ENCODE measurements at regions not wholly inside any gene's neighbourhood (a gene's known extent, or its start where the extent isn't known, plus 50 kb on each side); places are given as distances from the start of the nearest gene placed in this dataset.

DNA sequence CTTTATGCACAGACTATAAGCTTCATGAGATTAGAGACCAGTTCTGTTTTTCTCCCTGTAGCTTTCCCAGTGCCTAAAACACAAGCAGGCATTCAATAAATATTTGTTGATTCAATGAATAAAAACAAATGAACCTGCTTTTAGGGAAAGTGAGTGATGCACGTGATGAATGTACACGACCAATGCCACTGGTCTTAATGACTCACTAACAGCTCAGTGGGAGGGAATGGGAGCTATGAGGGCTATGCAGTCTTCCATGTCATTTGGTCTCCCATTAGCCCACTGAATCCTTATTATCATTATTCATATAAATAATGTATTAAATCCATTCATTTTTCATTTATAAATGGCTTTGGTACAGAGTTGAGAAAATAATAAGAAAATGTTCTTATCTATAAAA lies 247.4 kb downstream of the FBXO8 start:
- H3K4me3 ChIP-seq (ENCODE audit: extremely low read depth in 1 of 4, insufficient read depth in 2 of 4, low read depth in 3 of 4, low read length in 4 of 4): no peak overlapping the region
- H2BK5ac ChIP-seq (ENCODE audit: low read depth, low read length): no peak overlapping the region
- no peak overlapping the region for H2BK20ac ChIP-seq (ENCODE audit: low read length)
- TF ChIP-seq YY1 (IDR thresholded peaks at IDR 0.05; ENCODE audit: low read depth, low read length): no peak
- TF ChIP-seq HDAC6 (IDR thresholded peaks at IDR 0.05; ENCODE audit: low read depth, low read length): no peak
- no peak for TF ChIP-seq ASH2L (IDR thresholded peaks at IDR 0.05; ENCODE audit: low read length)
- TF ChIP-seq NRF1 (IDR thresholded peaks at IDR 0.05; ENCODE audit: low read depth, low read length): no peak
- no peak for TF ChIP-seq SP2 (IDR thresholded peaks at IDR 0.05; ENCODE audit: low read length)
- no peak for TF ChIP-seq E2F6 (IDR thresholded peaks at IDR 0.05)
- no peak for TF ChIP-seq SP4 (IDR thresholded peaks at IDR 0.05; ENCODE audit: low read length)
- TF ChIP-seq USF2 (IDR thresholded peaks at IDR 0.05; ENCODE audit: low read length): no peak
- TF ChIP-seq SUZ12 (IDR thresholded peaks at IDR 0.05; ENCODE audit: low read length): no peak
- TF ChIP-seq PHF8 (conservative IDR thresholded peaks at IDR 0.05; ENCODE audit: low read depth, low read length): no peak
- H3K14ac ChIP-seq (ENCODE audit: insufficient read length): no peak overlapping the region
- no peaks in the 10 kb centered on the region for H4K20me1 ChIP-seq (replicated peaks in 1 of 2; ENCODE audit: control insufficient read depth in 1 of 2, insufficient read depth in 2 of 2, low read length in 2 of 2)
- H3K23ac ChIP-seq (ENCODE audit: insufficient read length): no peak overlapping the region
- no peak overlapping the region for H2BK120ac ChIP-seq (replicated peaks; ENCODE audit: low read depth, low read length)
- no peaks in the 10 kb centered on the region for H3K36me3 ChIP-seq (ENCODE audit: control insufficient read depth in 2 of 4, insufficient read depth in 4 of 4, low read length in 3 of 4)
- H3K27ac ChIP-seq (ENCODE audit: low read depth, low read length): no peak overlapping the region
- WGBS, 2 experiments (ENCODE audit: extremely low coverage in 1 of 2, insufficient coverage in 1 of 2, insufficient read length in 1 of 2, insufficient replicate concordance in 2 of 2, low coverage in 1 of 2, low lambda C conversion rate in 2 of 2, missing lambda C conversion rate in 1 of 2): 88% methylated on average over 2 of the region's 2 CpGs; no CpG with 5 or more reads in 1 of the 2 experiments
- no peak overlapping the region for H2AFZ ChIP-seq (ENCODE audit: low read length)
- no peaks in the 10 kb centered on the region for H3K23me2 ChIP-seq (ENCODE audit: low read depth, low read length)
- H3K9ac ChIP-seq (replicated peaks in 1 of 4; ENCODE audit: extremely low read depth in 1 of 4, low read depth in 3 of 4, low read length in 3 of 4): no peak overlapping the region
- H3K79me1 ChIP-seq (ENCODE audit: low read depth, low read length): no peaks in the 10 kb centered on the region
- no peak overlapping the region for H4K8ac ChIP-seq (ENCODE audit: extremely low read depth, insufficient read depth, low read length)
- H3K9me3 ChIP-seq (ENCODE audit: insufficient read depth in 2 of 2, low read depth in 1 of 2, low read length in 1 of 2): no peaks in the 10 kb centered on the region
- FAIRE-seq (no peak), DNase-seq (ENCODE audit: low read depth in 1 of 2, low spot score in 2 of 2) (no peak)
- POLR2A ChIA-PET (ENCODE audit: partially characterized antibody): no interaction called here
- H3K79me2 ChIP-seq (ENCODE audit: control insufficient read depth in 1 of 2, insufficient read depth in 2 of 2, low read length in 2 of 2): no peaks in the 10 kb centered on the region
- H2AK5ac ChIP-seq (ENCODE audit: low read depth, low read length): no peak overlapping the region
- H3K27me3 ChIP-seq (replicated peaks in 1 of 4; ENCODE audit: control insufficient read depth in 3 of 4, extremely low read depth in 1 of 4, insufficient read depth in 3 of 4, low read length in 3 of 4): no peaks in the 10 kb centered on the region
- no peak overlapping the region for H3K4ac ChIP-seq (replicated peaks; ENCODE audit: insufficient read length, low read depth, low read length)
- no peak overlapping the region for H3K18ac ChIP-seq (ENCODE audit: extremely low read depth, low read length)
- CTCF ChIA-PET (ENCODE audit: partially characterized antibody): interaction anchor here (1.5 kb wide), 1 partner anchor 17 kb away, joined by 5 read pairs; no protein-coding TSS in a partner anchor
- H3K56ac ChIP-seq (replicated peaks; ENCODE audit: insufficient read length, low read depth, low read length): no peak overlapping the region
- H4K91ac ChIP-seq (replicated peaks; ENCODE audit: insufficient read length, low read length): no peak overlapping the region
- H3K4me1 ChIP-seq (replicated peaks in 1 of 4; ENCODE audit: control insufficient read depth in 3 of 4, insufficient read depth in 4 of 4, low read length in 3 of 4): peaks cover 2 to 6% (median 3%) of the 10 kb centered on the region in 4 experiments; a peak in 4 of 7 replicates
- H2BK15ac ChIP-seq (ENCODE audit: low read length): no peak overlapping the region
- H2BK12ac ChIP-seq (ENCODE audit: low read depth, low read length): no peak overlapping the region
- H3K4me2 ChIP-seq (ENCODE audit: insufficient read depth in 1 of 2, low read depth in 2 of 2, low read length in 2 of 2): no peak overlapping the region
- H4K5ac ChIP-seq (ENCODE audit: insufficient read length, low read depth, low read length): no peak overlapping the region
